Activated B cell treated with CpG ODN at 0.5 μM for 24 hours (primary cell): ENCODE measurements at regions not wholly inside any gene's neighbourhood (a gene's known extent, or its start where the extent isn't known, plus 50 kb on each side); places are given as distances from the start of the nearest gene placed in this dataset.

Experiments used
- ATAC-seq: fragments of 200-7000 bp; cut with Tn5 transposase; one replicate; pipeline ENCODE4 v1.10.0; 2021; ENCODE audit warnings: low read depth, mild to moderate bottlenecking, moderate library complexity
- CTCF ChIA-PET: fragments of 350-600 bp; sonication (Branson Sonifier 250); formaldehyde crosslinking; loops from one replicate; lab custom pipeline; 2021; ENCODE audit warnings: antibody characterized with exemption; lab: Charles Lee
- POLR2A ChIA-PET: fragments of 350-600 bp; sonication (Branson Sonifier 250); formaldehyde crosslinking; loops from one replicate; lab custom pipeline; 2021; ENCODE audit warnings: antibody characterized with exemption; lab: Charles Lee
- DNase-seq: peaks from one replicate; pipeline ENCODE4 v3.0.0; 2022
- H3K27ac Mint-ChIP-seq: one replicate; pipeline ENCODE4 v1.8.0; 2020; ENCODE audit warnings: mixed read lengths
- H3K27me3 Mint-ChIP-seq: one replicate; pipeline ENCODE4 v1.8.0; 2021; ENCODE audit warnings: mixed read lengths
- H3K36me3 Mint-ChIP-seq: one replicate; pipeline ENCODE4 v1.8.0; 2021; ENCODE audit warnings: low read depth, mixed read lengths
- H3K4me1 Mint-ChIP-seq: one replicate; pipeline ENCODE4 v1.8.0; 2021; ENCODE audit warnings: mixed read lengths
- H3K4me3 Mint-ChIP-seq: one replicate; pipeline ENCODE4 v1.8.0; 2020; ENCODE audit warnings: mild to moderate bottlenecking, mixed read lengths
- H3K9me3 Mint-ChIP-seq: one replicate; pipeline ENCODE4 v1.8.0; 2020; ENCODE audit warnings: mixed read lengths
- intact Hi-C: fragments of 100-400 bp; cut with micrococcal nuclease; formaldehyde crosslinking; loops from one replicate; pipeline ENCODE4 v1.15.1; 2024
- TF ChIP-seq, protein P1 (sequence below): fragments of 200-600 bp; IDR thresholded peaks from one replicate; pipeline ENCODE4 v1.8.0; 2022; ENCODE audit warnings: antibody characterized with exemption, mild to moderate bottlenecking

GRCh38 chr17:51467336-51467735 is 207.0 kb downstream of the UTP18 start:
- Mint-ChIP-seq H3K27me3 (peaks cover 7% of the 10 kb centered on the region), H3K4me1 (no peaks in the 10 kb centered on the region), H3K36me3 (no peaks in the 10 kb centered on the region), H3K4me3 (no peak overlapping the region), H3K9me3 (no peaks in the 10 kb centered on the region), H3K27ac (no peak overlapping the region)
- ChIA-PET CTCF (no interaction called here), POLR2A (no interaction called here)
- ATAC-seq (no peak), DNase-seq (no peak)
- TF ChIP-seq, protein P1, sequence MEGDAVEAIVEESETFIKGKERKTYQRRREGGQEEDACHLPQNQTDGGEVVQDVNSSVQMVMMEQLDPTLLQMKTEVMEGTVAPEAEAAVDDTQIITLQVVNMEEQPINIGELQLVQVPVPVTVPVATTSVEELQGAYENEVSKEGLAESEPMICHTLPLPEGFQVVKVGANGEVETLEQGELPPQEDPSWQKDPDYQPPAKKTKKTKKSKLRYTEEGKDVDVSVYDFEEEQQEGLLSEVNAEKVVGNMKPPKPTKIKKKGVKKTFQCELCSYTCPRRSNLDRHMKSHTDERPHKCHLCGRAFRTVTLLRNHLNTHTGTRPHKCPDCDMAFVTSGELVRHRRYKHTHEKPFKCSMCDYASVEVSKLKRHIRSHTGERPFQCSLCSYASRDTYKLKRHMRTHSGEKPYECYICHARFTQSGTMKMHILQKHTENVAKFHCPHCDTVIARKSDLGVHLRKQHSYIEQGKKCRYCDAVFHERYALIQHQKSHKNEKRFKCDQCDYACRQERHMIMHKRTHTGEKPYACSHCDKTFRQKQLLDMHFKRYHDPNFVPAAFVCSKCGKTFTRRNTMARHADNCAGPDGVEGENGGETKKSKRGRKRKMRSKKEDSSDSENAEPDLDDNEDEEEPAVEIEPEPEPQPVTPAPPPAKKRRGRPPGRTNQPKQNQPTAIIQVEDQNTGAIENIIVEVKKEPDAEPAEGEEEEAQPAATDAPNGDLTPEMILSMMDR, result no peak
- intact Hi-C loops, result no loop called here

GRCh38 chr17:51472670-51473205 is 212.4 kb downstream of the UTP18 start:
- H3K27ac Mint-ChIP-seq, result no peak overlapping the region
- POLR2A ChIA-PET, result no interaction called here
- no peak for ATAC-seq
- peaks cover 6% of the 10 kb centered on the region for H3K27me3 Mint-ChIP-seq
- intact Hi-C loops, result no loop called here
- H3K4me3 Mint-ChIP-seq, result no peak overlapping the region
- H3K4me1 Mint-ChIP-seq, result no peaks in the 10 kb centered on the region
- H3K36me3 Mint-ChIP-seq, result no peaks in the 10 kb centered on the region
- DNase-seq, result no peak
- H3K9me3 Mint-ChIP-seq, result no peaks in the 10 kb centered on the region
- TF ChIP-seq, protein P1, result no peak
- CTCF ChIA-PET, result no interaction called here

- POLR2A ChIA-PET, result no interaction called here
- no peaks in the 10 kb centered on the region for H3K36me3 Mint-ChIP-seq
- DNase-seq (no peak), ATAC-seq (no peak)
- H3K4me1 Mint-ChIP-seq, result no peaks in the 10 kb centered on the region
- H3K27me3 Mint-ChIP-seq, result peaks cover 10% of the 10 kb centered on the region
- H3K27ac Mint-ChIP-seq, result no peak overlapping the region
- intact Hi-C loops, result no loop called here
- TF ChIP-seq, protein P1, result no peak
- no peak overlapping the region for H3K4me3 Mint-ChIP-seq
- H3K9me3 Mint-ChIP-seq, result no peaks in the 10 kb centered on the region
- CTCF ChIA-PET, result no interaction called here
Measured at GRCh38 chr17:51474764-51475163, 214.4 kb downstream of the UTP18 start.

DNA sequence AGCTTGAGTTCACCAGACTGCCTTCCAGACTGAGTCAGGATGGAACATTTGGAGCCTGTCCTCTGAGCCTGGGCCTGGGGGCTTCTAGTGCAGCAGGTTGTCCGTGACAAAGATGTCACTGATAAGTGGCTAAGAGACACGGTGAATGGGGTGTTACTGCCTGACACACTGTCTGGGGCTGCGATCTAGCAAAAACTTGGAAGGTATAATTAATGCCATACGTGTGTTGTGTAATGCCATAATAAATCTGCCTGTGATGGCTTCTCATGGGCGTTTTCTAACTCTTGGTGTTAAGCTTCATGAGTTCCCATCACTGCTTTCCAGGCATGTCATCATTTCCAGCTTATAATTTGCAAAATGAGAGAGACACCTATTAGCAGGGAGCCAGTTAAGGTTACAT is 215.4 kb downstream of the UTP18 start:
- Mint-ChIP-seq H3K27ac (no peak overlapping the region), H3K9me3 (peaks cover 5% of the 10 kb centered on the region), H3K4me3 (no peak overlapping the region), H3K27me3 (peaks cover 8% of the 10 kb centered on the region), H3K36me3 (no peaks in the 10 kb centered on the region), H3K4me1 (no peaks in the 10 kb centered on the region)
- ChIA-PET CTCF (no interaction called here), POLR2A (no interaction called here)
- TF ChIP-seq, protein P1, result no peak
- no peak for DNase-seq
- intact Hi-C loops, result no loop called here
- ATAC-seq, result no peak

- Mint-ChIP-seq H3K36me3 (no peaks in the 10 kb centered on the region), H3K9me3 (peaks cover 12% of the 10 kb centered on the region), H3K27me3 (peaks cover 5% of the 10 kb centered on the region), H3K4me1 (no peaks in the 10 kb centered on the region), H3K4me3 (no peak overlapping the region), H3K27ac (no peak overlapping the region)
- POLR2A ChIA-PET, result no interaction called here
- DNase-seq (no peak), ATAC-seq (no peak)
- CTCF ChIA-PET, result no interaction called here
- intact Hi-C loops, result no loop called here
- TF ChIP-seq, protein P1, result no peak
Measured at GRCh38 chr17:51479303-51479702, 219.0 kb downstream of the UTP18 start.
